Osteocyte (in vitro differentiated cells): ENCODE measurements at regions not wholly inside any gene's neighbourhood (a gene's known extent, or its start where the extent isn't known, plus 50 kb on each side); places are given as distances from the start of the nearest gene placed in this dataset.

Experiments
- DNase-seq: peaks from one replicate; pipeline ENCODE4 v3.0.0; 2021; ENCODE audit warnings: mixed read lengths; ENCODE audit not compliant: unreplicated experiment; ENCODE audit errors: extremely low spot score
- H3K27ac Mint-ChIP-seq: one replicate; pipeline ENCODE4 v1.8.0; 2021; ENCODE audit warnings: mild to moderate bottlenecking, mixed read lengths; ENCODE audit not compliant: unreplicated experiment
- H3K27me3 Mint-ChIP-seq: one replicate; pipeline ENCODE4 v1.8.0; 2021; ENCODE audit warnings: mixed read lengths; ENCODE audit not compliant: unreplicated experiment
- H3K36me3 Mint-ChIP-seq: one replicate; pipeline ENCODE4 v1.8.0; 2021; ENCODE audit warnings: mixed read lengths; ENCODE audit not compliant: unreplicated experiment
- H3K4me1 Mint-ChIP-seq: one replicate; pipeline ENCODE4 v1.8.0; 2021; ENCODE audit warnings: mixed read lengths; ENCODE audit not compliant: unreplicated experiment
- H3K4me3 Mint-ChIP-seq: one replicate; pipeline ENCODE4 v1.8.0; 2021; ENCODE audit warnings: mild to moderate bottlenecking, moderate library complexity, mixed read lengths; ENCODE audit not compliant: unreplicated experiment
- H3K9me3 Mint-ChIP-seq: one replicate; pipeline ENCODE4 v1.8.0; 2021; ENCODE audit warnings: mixed read lengths; ENCODE audit not compliant: unreplicated experiment
- CTCF ChIP-seq: fragments of 200-600 bp; sonication (generic); IDR thresholded peaks from 2 replicates; pipeline ENCODE4 v1.5.0; 2021; ENCODE audit warnings: antibody characterized with exemption, mild to moderate bottlenecking, moderate library complexity

- Mint-ChIP-seq H3K27me3 (peaks cover 8% of the 10 kb centered on the region), H3K27ac (no peak overlapping the region), H3K36me3 (no peaks in the 10 kb centered on the region), H3K9me3 (no peaks in the 10 kb centered on the region), H3K4me1 (no peaks in the 10 kb centered on the region), H3K4me3 (no peak overlapping the region)
- no peak for TF ChIP-seq CTCF
- no peak for DNase-seq
These were observed 512.6 kb downstream of the KLF5 start for GRCh38 chr13:73571376-73571775.

GRCh38 chr13:73556902-73557301 is 498.1 kb downstream of the KLF5 start:
- H3K4me3 Mint-ChIP-seq = no peak overlapping the region
- H3K27me3 Mint-ChIP-seq = peaks cover 3% of the 10 kb centered on the region
- no peak for TF ChIP-seq CTCF
- DNase-seq = no peak
- H3K36me3 Mint-ChIP-seq = no peaks in the 10 kb centered on the region
- no peak overlapping the region for H3K27ac Mint-ChIP-seq
- no peaks in the 10 kb centered on the region for H3K4me1 Mint-ChIP-seq
- no peaks in the 10 kb centered on the region for H3K9me3 Mint-ChIP-seq

- H3K4me1 Mint-ChIP-seq = no peaks in the 10 kb centered on the region
- H3K36me3 Mint-ChIP-seq = no peaks in the 10 kb centered on the region
- H3K4me3 Mint-ChIP-seq = no peak overlapping the region
- peaks cover 3% of the 10 kb centered on the region for H3K27me3 Mint-ChIP-seq
- DNase-seq = no peak
- no peaks in the 10 kb centered on the region for H3K9me3 Mint-ChIP-seq
- no peak overlapping the region for H3K27ac Mint-ChIP-seq
- no peak for TF ChIP-seq CTCF
These were observed 497.3 kb downstream of the KLF5 start for GRCh38 chr13:73556128-73556527.

- Mint-ChIP-seq H3K36me3 (no peaks in the 10 kb centered on the region), H3K9me3 (no peaks in the 10 kb centered on the region), H3K27me3 (peaks cover 13% of the 10 kb centered on the region), H3K4me1 (no peaks in the 10 kb centered on the region), H3K4me3 (no peak overlapping the region), H3K27ac (no peak overlapping the region)
- no peak for TF ChIP-seq CTCF
- DNase-seq = no peak
These were observed 492.9 kb downstream of the KLF5 start for GRCh38 chr13:73551736-73552135.

- Mint-ChIP-seq H3K9me3 (no peaks in the 10 kb centered on the region), H3K36me3 (no peaks in the 10 kb centered on the region), H3K4me1 (no peaks in the 10 kb centered on the region), H3K27me3 (peaks cover 14% of the 10 kb centered on the region), H3K27ac (no peak overlapping the region), H3K4me3 (no peak overlapping the region)
- TF ChIP-seq CTCF = no peak
- no peak for DNase-seq
These were observed 490.9 kb downstream of the KLF5 start for GRCh38 chr13:73549717-73550116.
